IPS-NIHi7 (cell line): ENCODE measurements at regions not wholly inside any gene's neighbourhood (a gene's known extent, or its start where the extent isn't known, plus 50 kb on each side); places are given as distances from the start of the nearest gene placed in this dataset.

ENCODE experiments used
- DNase-seq: peaks from one replicate; pipeline ENCODE4 v3.0.0; 2012; ENCODE audit warnings: mixed read lengths; ENCODE audit errors: extremely low spot score

- no peak for DNase-seq
Measured at GRCh38 chr10:108789336-108789735, 1134.0 kb downstream of the XPNPEP1 start.

DNA sequence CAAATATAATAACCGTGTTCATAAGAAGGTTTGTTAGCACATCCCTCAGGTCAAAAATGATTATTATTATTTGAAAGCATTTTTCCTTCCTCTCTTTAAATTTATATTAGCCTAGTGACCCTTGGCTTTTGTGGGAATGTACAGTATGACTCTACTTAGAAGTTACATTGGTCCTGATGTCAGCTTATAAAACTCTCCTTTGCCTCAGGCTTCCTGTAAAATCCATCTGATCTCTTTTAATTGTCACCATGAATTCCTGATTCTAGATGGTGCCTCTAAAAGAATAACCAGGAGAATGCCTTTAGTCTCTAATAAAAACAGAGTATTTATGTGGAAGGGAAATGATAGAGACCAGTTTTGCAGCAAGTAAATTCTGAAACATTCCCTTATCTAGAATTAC lies 1134.4 kb downstream of the XPNPEP1 start:
- no peak for DNase-seq

GRCh38 chr10:108787932-108788331 lies 1135.4 kb downstream of the XPNPEP1 start:
- DNase-seq: no peak

GRCh38 chr10:108785011-108785410 lies 1138.3 kb downstream of the XPNPEP1 start:
- no peak for DNase-seq

- DNase-seq: no peak
Measured at GRCh38 chr10:108784534-108784933, 1138.8 kb downstream of the XPNPEP1 start.

GRCh38 chr10:108783897-108784296 lies 1139.4 kb downstream of the XPNPEP1 start:
- DNase-seq: peak; percentile 56

DNA sequence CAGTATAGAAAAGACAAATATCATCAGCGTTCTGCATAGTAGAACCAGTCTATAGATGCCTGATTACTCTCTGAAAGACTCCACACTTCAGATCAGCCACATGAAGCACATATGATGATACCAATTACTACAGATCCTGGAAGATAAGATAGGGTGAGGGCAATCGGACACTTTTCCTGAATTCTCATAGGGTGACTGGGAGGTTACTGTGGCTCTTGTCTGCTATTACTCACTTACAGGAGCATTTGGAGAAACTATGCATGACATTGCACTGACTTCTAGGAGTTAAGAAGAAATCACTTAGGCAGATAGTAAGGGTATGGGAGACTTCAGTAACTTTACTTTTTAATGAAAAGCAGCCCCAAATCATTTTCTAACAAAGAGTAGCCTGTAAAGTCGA lies 1140.9 kb downstream of the XPNPEP1 start:
- DNase-seq: no peak

DNA sequence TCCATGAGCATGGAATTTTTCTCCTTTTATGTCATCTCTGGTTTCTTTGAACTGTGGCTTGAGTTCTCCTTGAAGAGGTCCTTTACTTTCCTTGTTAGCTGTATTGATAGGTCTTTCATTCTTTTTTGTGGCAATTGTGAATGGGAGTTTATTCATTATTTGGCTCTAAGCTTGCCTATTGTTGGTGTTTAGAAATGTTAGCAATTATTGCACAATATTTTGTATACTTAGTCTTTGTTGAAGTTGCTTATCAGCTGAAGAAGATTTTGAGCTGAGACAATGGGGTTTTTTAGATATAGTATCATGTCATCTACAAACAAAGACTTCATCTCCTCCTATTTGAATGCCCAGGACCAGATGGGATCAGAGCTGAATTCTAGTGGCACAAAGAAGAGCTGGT lies 1143.8 kb downstream of the XPNPEP1 start:
- DNase-seq: no peak

GRCh38 chr10:108775911-108776475 lies 1147.3 kb downstream of the XPNPEP1 start:
- DNase-seq: no peak

GRCh38 chr10:108771106-108771505 lies 1152.2 kb downstream of the XPNPEP1 start:
- DNase-seq: no peak

DNA sequence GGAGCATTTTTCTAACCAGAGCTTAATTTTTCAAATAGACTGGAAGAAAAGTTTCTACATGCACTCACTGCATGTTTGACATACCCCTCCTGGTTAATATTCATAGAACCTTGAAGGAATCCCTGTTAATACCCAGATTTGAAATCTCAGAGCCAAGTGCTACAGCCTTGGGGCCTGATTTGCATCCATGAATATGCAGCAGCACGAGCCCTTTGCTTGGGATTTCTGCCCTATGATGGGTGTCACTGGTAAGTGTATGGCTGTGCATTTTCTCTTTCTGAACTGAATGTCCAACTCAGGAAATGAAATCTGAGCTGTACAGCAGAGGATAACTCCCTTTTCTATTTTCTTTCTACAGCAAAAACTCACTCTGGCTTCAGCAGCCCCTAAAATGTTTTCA lies 1157.5 kb downstream of the XPNPEP1 start:
- no peak for DNase-seq

GRCh38 chr10:108757946-108758345 lies 1165.4 kb downstream of the XPNPEP1 start:
- DNase-seq: no peak

DNA sequence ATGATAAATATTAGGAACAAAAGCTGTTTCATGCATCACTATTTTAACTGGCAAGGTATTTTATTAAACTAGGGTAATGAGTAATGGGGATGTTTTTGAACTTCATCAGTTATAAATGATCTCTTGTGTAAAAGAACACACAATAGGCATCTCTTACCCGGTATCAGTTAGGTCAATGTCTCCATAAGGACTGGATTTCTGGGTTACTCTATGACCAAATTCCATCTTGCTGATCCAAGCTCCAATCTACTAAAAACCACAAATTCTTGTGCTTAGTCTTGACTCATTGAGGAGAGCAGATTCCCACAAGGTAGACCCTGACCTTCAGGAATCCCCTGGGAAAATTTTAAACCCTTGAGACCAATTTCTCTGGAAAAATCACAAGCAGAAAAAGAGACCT lies 1167.7 kb downstream of the XPNPEP1 start:
- DNase-seq: no peak

DNA sequence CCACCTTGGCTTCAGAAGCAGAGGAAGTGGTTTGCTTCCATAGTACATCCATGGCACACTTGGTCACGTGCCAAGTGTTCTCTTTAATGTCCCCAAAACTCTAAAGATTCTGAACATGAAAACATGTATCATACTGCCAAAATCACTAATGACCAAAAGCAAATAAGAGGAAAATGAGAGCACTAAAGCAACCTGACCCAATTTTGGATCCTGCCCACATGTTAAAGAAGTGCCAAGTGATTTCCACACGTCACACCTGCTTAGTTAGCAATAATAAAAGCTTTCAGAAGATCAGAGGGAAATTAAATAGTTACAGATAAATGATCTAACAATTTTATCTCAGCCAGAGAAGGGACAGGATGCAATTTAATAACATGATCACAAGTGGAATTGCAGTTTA lies 1170.0 kb downstream of the XPNPEP1 start:
- no peak for DNase-seq

DNA sequence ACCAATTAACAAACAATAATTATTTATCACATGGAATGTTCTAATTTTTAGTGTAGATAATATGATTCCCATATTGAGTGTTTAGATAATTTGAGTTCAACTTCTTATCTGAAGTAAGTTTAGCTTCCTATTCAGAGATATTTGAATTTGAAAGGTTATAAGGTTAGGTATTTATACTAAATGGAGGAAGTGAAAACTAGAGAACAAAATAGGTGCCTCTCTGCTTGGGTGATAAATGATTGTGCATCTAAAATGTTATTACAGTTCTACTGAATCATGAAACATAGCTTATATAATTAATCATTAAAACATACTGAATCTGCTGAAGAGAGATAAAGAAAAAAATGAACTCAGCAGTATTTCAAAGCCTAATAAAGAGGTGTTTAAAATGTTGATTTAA lies 1174.3 kb downstream of the XPNPEP1 start:
- DNase-seq: no peak

GRCh38 chr10:108736111-108736510 lies 1187.2 kb downstream of the XPNPEP1 start:
- DNase-seq: no peak

GRCh38 chr10:108735380-108735779 lies 1187.9 kb downstream of the XPNPEP1 start:
- DNase-seq: no peak

GRCh38 chr10:108721874-108722273 lies 1201.4 kb downstream of the XPNPEP1 start:
- no peak for DNase-seq

DNA sequence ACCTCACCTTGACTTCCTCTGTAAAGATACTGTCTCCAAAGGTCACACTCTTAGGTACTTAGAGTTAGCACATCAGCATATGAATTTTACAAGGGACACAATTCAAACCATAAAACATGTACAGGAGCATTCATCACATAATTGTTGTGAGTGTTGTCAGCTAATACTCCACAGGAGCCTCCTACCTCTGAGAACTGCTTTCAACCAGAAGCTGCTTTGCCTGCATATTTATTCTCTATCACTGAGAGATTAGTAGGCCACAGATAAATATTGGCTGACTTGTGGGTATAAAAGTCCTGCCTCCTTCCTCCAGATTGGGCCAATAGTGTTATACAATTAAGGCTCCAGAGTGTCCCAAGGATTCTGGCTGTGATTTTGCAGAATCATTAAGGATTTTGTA lies 1207.0 kb downstream of the XPNPEP1 start:
- no peak for DNase-seq

DNA sequence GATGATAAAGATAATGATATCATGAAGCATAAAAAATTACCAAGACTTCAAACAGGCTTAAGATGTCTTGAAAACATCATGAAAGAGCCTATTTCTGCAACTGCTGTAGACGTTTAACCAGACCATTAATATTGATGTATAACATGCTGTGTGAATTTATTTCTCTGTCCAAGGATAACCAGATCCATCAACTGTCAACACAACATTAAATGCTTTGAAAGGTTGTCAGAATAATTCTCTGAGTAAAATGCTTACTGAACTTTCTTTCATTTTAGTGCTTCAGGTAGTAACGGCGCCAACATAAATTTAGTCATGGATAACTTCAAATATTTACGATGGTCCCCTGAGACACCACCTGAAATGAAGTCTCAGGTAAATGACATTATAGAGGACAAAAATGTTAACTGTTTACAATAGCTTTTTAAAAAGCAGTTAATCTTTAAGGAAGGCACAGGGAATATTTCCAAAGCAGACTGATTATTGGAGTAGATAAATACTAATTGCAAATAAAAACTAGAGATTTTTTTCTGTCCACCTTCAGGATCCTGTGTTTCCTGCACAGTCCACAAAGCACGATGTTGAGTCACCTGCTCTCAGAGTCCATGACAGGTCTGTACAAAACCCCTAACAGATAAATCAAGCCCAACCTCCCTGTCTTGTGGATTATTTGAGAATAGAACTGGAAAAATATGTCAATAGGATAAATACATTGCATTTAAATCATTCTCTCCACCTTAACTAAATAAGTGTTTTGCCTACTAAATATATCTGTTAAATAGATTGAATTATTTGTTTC lies 1213.2 kb downstream of the XPNPEP1 start:
- no peak for DNase-seq

DNA sequence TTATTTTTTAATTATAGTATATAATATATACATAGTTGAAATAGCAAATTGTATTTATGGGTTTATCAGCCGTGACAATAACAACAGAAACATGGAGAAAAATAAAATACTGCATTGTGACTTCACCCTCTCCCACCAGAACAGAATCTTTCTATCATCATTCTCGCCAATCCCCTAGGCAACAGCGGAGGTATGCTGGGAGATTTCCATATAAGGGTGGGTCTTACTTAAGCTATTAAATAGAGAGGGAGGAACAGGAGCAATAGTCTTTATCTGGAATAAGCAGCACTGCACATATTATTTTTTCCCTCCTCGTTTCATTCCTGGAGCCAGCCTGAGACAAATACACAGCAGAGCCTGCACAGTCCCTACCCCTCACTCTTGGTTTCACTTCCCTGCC lies 1214.9 kb downstream of the XPNPEP1 start:
- no peak for DNase-seq

DNA sequence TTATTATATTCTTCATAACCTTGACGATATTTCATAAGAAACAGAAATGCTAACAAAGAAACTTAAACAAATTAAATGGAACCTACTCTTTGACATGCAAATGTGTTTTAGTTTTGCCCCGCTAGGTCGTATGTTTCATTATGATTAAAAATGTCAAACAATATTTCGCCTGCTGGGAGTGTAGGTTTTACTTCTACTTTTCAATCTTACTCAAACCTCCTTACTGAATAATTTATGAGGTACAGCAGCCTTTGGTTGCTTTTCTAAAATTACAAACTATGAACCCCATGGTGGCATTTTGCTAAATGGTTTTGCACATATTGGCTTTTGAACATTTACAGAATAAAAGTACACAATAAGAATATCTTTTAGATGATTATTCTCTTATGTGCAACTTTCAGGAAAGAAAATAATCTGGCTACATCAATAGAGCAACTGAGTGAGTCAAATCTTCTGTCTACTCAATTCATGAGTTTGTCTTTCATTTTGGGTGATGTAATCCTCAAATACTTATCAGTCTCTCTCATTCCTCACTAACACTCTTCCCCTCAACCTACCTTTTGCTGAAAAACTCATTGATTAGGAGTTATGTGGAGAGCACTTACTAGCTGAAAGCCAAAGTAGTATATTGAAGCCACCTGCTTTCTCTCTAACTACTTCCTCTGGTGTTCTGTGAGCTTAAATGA lies 1226.4 kb downstream of the XPNPEP1 start:
- no peak for DNase-seq

DNA sequence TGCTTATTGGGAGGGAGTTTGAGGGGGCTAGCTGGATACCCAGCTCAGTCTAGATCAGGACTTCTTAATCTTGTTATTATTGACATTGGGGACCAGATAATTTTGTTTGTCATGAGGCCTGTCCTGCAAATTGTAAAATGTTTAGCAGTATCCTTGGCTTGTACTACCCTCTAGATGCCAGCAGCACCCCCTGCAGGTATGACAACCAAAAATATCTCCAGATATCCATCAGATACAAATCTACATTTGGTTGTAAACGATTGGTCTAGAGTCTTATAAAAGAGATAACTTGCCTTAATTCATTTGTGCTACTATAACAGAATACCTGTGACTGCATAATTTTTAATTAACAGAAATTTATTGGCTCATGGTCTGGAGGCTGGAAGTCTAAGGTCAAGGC lies 1232.2 kb downstream of the XPNPEP1 start:
- DNase-seq: no peak
